IMR-90 (cell line): ENCODE measurements at regions not wholly inside any gene's neighbourhood (a gene's known extent, or its start where the extent isn't known, plus 50 kb on each side); places are given as distances from the start of the nearest gene placed in this dataset.

Experiments
- ATAC-seq: fragments of 200-7000 bp; cut with Tn5 transposase; 2 replicates; pipeline ENCODE4 v1.9.1; 2020; ENCODE audit warnings: low read depth, mild to moderate bottlenecking, moderate library complexity
- BruUV-seq: library from RNA; stranded (reverse); fragments of 400-500 nt; replicated peaks from 2 replicates; lab custom pipeline; 2021; lab: Mats Ljungman, UMichigan
- CTCF ChIA-PET: fragments of 300-600 bp; formaldehyde crosslinking; extraction: SDS; loops from one replicate; lab custom pipeline; 2021; ENCODE audit warnings: antibody characterized with exemption; lab: Yijun Ruan, JAX
- POLR2A ChIA-PET: fragments of 300-600 bp; sonication (Branson Sonifier 250); formaldehyde crosslinking; loops from one replicate; lab custom pipeline; 2022; ENCODE audit warnings: antibody characterized with exemption; ENCODE audit not compliant: unreplicated experiment; lab: Charles Lee
- DNase-seq: peaks from one replicate; pipeline ENCODE4 v3.0.0; 2013
- H2AFZ ChIP-seq: replicated peaks from 2 replicates; pipeline ENCODE3; 2013; ENCODE audit warnings: low read length, mild to moderate bottlenecking; ENCODE audit not compliant: poor library complexity
- H2AK5ac ChIP-seq: 2 replicates; pipeline ENCODE4 v1.6.1; 2013; ENCODE audit warnings: low read depth, low read length, inconsistent platforms
- H2AK9ac ChIP-seq: replicated peaks from 2 replicates; pipeline ENCODE3; 2013; ENCODE audit warnings: mild to moderate bottlenecking, low read depth, low read length, moderate library complexity; ENCODE audit not compliant: poor library complexity
- H2BK120ac ChIP-seq: 2 replicates; pipeline ENCODE4 v1.6.1; 2013; ENCODE audit warnings: low read depth, low read length, inconsistent platforms
- H2BK15ac ChIP-seq: 3 replicates; pipeline ENCODE4 v1.6.1; 2013; ENCODE audit warnings: low read depth, low read length, inconsistent platforms
- H2BK20ac ChIP-seq: 2 replicates; pipeline ENCODE4 v1.6.1; 2013; ENCODE audit warnings: low read depth, mild to moderate bottlenecking, inconsistent platforms, low read length, moderate library complexity
- H2BK5ac ChIP-seq: 2 replicates; pipeline ENCODE4 v1.6.1; 2013; ENCODE audit warnings: mild to moderate bottlenecking, low read depth, low read length, inconsistent platforms; ENCODE audit not compliant: poor library complexity, severe bottlenecking
- H3K14ac ChIP-seq: replicated peaks from 2 replicates; pipeline ENCODE4 v1.6.1; 2013; ENCODE audit warnings: low read depth, low read length, inconsistent platforms
- H3K18ac ChIP-seq: 2 replicates; pipeline ENCODE4 v1.6.1; 2013; ENCODE audit warnings: low read depth, low read length, control low read depth
- H3K23ac ChIP-seq: 2 replicates; pipeline ENCODE4 v1.6.1; 2013; ENCODE audit warnings: low read depth, low read length, inconsistent platforms
- H3K27ac ChIP-seq: 2 replicates; pipeline ENCODE4 v1.5.1; 2013; ENCODE audit warnings: mild to moderate bottlenecking, control low read depth, low read length; ENCODE audit not compliant: insufficient read depth
- H3K27me3 ChIP-seq: 2 replicates; pipeline ENCODE4 v1.6.1; 2013; ENCODE audit warnings: low read length; ENCODE audit not compliant: control insufficient read depth, insufficient read depth
- H3K36me3 ChIP-seq: 2 replicates; pipeline ENCODE4 v1.6.1; 2013; ENCODE audit warnings: low read length, mixed read lengths; ENCODE audit not compliant: control insufficient read depth, insufficient read depth
- H3K4ac ChIP-seq: 2 replicates; pipeline ENCODE4 v1.6.1; 2013; ENCODE audit warnings: low read depth, low read length, inconsistent platforms
- H3K4me1 ChIP-seq: 2 replicates; pipeline ENCODE4 v1.6.1; 2013; ENCODE audit warnings: low read length, mixed read lengths; ENCODE audit not compliant: control insufficient read depth, insufficient read depth
- H3K4me2 ChIP-seq: 2 replicates; pipeline ENCODE4 v1.6.1; 2013; ENCODE audit warnings: low read depth, mild to moderate bottlenecking, control low read depth, low read length, moderate library complexity
- H3K4me3 ChIP-seq: 2 replicates; pipeline ENCODE4 v1.5.1; 2013; ENCODE audit warnings: low read depth, mild to moderate bottlenecking, control low read depth, low read length, moderate library complexity; ENCODE audit not compliant: insufficient read depth
- H3K56ac ChIP-seq: 2 replicates; pipeline ENCODE4 v1.6.1; 2013; ENCODE audit warnings: low read length, inconsistent platforms; ENCODE audit not compliant: insufficient read depth; ENCODE audit errors: extremely low read depth
- H3K79me1 ChIP-seq, 2 experiments: 2 replicates each; pipeline ENCODE4 v1.6.1; 2013; ENCODE audit warnings: low read length in 2 of 2, inconsistent platforms in 1 of 2, low read depth in 1 of 2
- H3K9ac ChIP-seq: 2 replicates; pipeline ENCODE4 v1.6.1; 2013; ENCODE audit warnings: low read depth, low read length, control low read depth
- H3K9me1 ChIP-seq: 2 replicates; pipeline ENCODE4 v1.6.1; 2013; ENCODE audit warnings: low read length, inconsistent platforms; ENCODE audit not compliant: insufficient read depth
- H3K9me3 ChIP-seq: 2 replicates; pipeline ENCODE4 v1.6.1; 2013; ENCODE audit warnings: low read length; ENCODE audit not compliant: control insufficient read depth, insufficient read depth
- H4K20me1 ChIP-seq: 2 replicates; pipeline ENCODE4 v1.6.1; 2013; ENCODE audit warnings: low read length, inconsistent platforms; ENCODE audit not compliant: insufficient read depth
- H4K5ac ChIP-seq: 2 replicates; pipeline ENCODE4 v1.6.1; 2013; ENCODE audit warnings: mild to moderate bottlenecking, low read depth, low read length, control low read depth
- H4K8ac ChIP-seq, 2 experiments: 2 replicates each; pipeline ENCODE4 v1.6.1; 2013; ENCODE audit warnings: low read depth in 2 of 2, low read length in 2 of 2, control low read depth in 1 of 2, inconsistent platforms in 1 of 2
- H4K91ac ChIP-seq: 2 replicates; pipeline ENCODE4 v1.6.1; 2013; ENCODE audit warnings: low read depth, low read length, inconsistent platforms; ENCODE audit not compliant: insufficient read depth
- BHLHE40 ChIP-seq: fragments of 150-350 bp; IDR thresholded peaks from 2 replicates; pipeline ENCODE4 v1.6.1; 2016; ENCODE audit warnings: mild to moderate bottlenecking, low read depth, low read length
- CEBPB ChIP-seq: IDR thresholded peaks from 2 replicates; pipeline ENCODE4 v1.6.1; 2012; ENCODE audit warnings: low read depth, low read length, improper control_type of control experiment
- MAFK ChIP-seq: IDR thresholded peaks from 2 replicates; pipeline ENCODE4 v1.6.1; 2012; ENCODE audit warnings: low read depth, low read length, improper control_type of control experiment
- MXI1 ChIP-seq: IDR thresholded peaks from 2 replicates; pipeline ENCODE4 v1.6.1; 2012; ENCODE audit warnings: low read depth, mild to moderate bottlenecking, low read length, moderate library complexity, borderline replicate concordance
- RAD21 ChIP-seq: IDR thresholded peaks from 2 replicates; pipeline ENCODE4 v1.6.1; 2012; ENCODE audit warnings: low read length, improper control_type of control experiment
- WGBS, 2 experiments: methylation state at CpG; one replicate each; pipeline versions ENCODE4 v1.1.5 to v1.1.7; 2013; ENCODE audit warnings: missing lambda C conversion rate in 2 of 2; ENCODE audit not compliant: insufficient read length in 1 of 2; ENCODE audit errors: extremely low coverage in 2 of 2; 5-methylcytosine and 5-hydroxymethylcytosine counted together
- dilution Hi-C: fragments of 300-500 bp; cut with HindIII; formaldehyde crosslinking; loops from one replicate; pipeline ENCODE4 v1.14.3; 2018; ENCODE audit warnings: low sequenced_read_pairs; ENCODE audit not compliant: unreplicated experiment
- in situ Hi-C: fragments of 300-500 bp; cut with MboI; formaldehyde crosslinking; loops from 3 replicates; pipeline ENCODE4 v1.14.3; 2019; ENCODE audit warnings: low sequenced_read_pairs, inconsistent platforms, mixed read lengths
- intact Hi-C: fragments of 100-400 bp; cut with micrococcal nuclease; formaldehyde crosslinking; loops from 2 replicates; pipeline ENCODE4 v1.10.0; 2022

DNA sequence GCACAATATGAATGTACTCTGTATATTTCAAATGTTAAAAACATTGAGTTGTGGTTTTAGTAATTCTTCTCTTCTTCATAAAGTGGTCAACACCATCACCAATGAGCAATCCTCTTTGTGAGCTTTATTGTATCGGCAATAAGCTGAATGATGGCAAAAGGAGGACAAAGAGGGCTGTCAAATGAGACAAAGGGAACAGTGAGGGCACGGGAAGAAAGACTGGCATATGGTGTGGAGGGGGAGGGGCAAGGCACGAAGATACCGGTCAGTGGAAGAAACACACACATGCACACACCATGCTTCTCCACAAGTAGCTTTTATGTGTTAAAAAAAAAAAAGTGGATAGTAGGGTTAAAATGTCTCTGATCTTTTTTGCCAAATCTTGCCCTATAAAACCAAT lies 506.8 kb upstream of the CITED2 start:
- H2AFZ ChIP-seq, result peak overlapping the region; percentile 62
- peak overlapping the region; percentile 90 for H2BK120ac ChIP-seq
- H4K8ac ChIP-seq, result peak overlapping the region in 1 of 2 experiments; percentile 68; a peak in 2 of 4 replicates
- CTCF ChIA-PET, result interaction anchor here (0.8 to 1.0 kb wide), 4 partner anchors 13 to 491 kb away, joined by 3 to 7 read pairs (median 3); no protein-coding TSS in a partner anchor
- no peak overlapping the region for H3K4me3 ChIP-seq
- no peaks in the 10 kb centered on the region for H3K9me3 ChIP-seq
- H3K23ac ChIP-seq, result no peak overlapping the region
- no peaks in the 10 kb centered on the region for H3K27me3 ChIP-seq
- no peak overlapping the region for H3K4me2 ChIP-seq
- no peak overlapping the region for H2AK9ac ChIP-seq
- TF ChIP-seq RAD21 (no peak), MAFK (no peak), CEBPB (no peak), BHLHE40 (no peak), MXI1 (no peak)
- ATAC-seq (no peak), DNase-seq (no peak)
- intact Hi-C loops, result loop anchor here (5.0 to 10.0 kb wide), 2 partner anchors 94 to 171 kb away; no protein-coding TSS in a partner anchor
- peak overlapping the region; percentile 87; the same call in 1 of the 2 replicates for H2BK20ac ChIP-seq
- POLR2A ChIA-PET, result interaction anchor here (0.6 kb wide), 1 partner anchor 439 kb away, joined by 4 read pairs; no protein-coding TSS in a partner anchor
- no peaks in the 10 kb centered on the region for H3K79me1 ChIP-seq
- no peaks in the 10 kb centered on the region for H3K36me3 ChIP-seq
- H3K4ac ChIP-seq, result peak overlapping the region; percentile 42
- H4K20me1 ChIP-seq, result no peaks in the 10 kb centered on the region
- H3K27ac ChIP-seq, result no peak overlapping the region; the same call in 1 of the 2 replicates
- peak overlapping the region; percentile 97; the same call in 2 of the 3 replicates for H2BK15ac ChIP-seq
- peaks cover 13% of the 10 kb centered on the region for H3K4me1 ChIP-seq
- H3K18ac ChIP-seq, result no peak overlapping the region
- peaks cover 3% of the 10 kb centered on the region for H3K9me1 ChIP-seq
- no CpG with 5 or more reads among the region's 4 CpGs for WGBS, 2 experiments
- no peak overlapping the region for H3K9ac ChIP-seq
- H3K14ac ChIP-seq, result 0 out of 2 replicates have a peak overlapping the region, but pooled peaks have one; percentile 2
- in situ Hi-C loops, result no loop called here
- dilution Hi-C loops, result no loop called here
- H2AK5ac ChIP-seq, result peak overlapping the region; percentile 98
- peak overlapping the region; percentile 61; the same call in 1 of the 2 replicates for H4K5ac ChIP-seq
- BruUV-seq, result no TSS peak
- H2BK5ac ChIP-seq, result no peak overlapping the region
- H4K91ac ChIP-seq, result peak overlapping the region; percentile 87
- no peak overlapping the region for H3K56ac ChIP-seq
